GM19240 (cell line): ENCODE measurements at regions not wholly inside any gene's neighbourhood (a gene's known extent, or its start where the extent isn't known, plus 50 kb on each side); places are given as distances from the start of the nearest gene placed in this dataset.

Experiments
- DNase-seq: peaks from one replicate; pipeline ENCODE4 v3.0.0; 2011; ENCODE audit warnings: low spot score; ENCODE audit not compliant: insufficient read length

DNA sequence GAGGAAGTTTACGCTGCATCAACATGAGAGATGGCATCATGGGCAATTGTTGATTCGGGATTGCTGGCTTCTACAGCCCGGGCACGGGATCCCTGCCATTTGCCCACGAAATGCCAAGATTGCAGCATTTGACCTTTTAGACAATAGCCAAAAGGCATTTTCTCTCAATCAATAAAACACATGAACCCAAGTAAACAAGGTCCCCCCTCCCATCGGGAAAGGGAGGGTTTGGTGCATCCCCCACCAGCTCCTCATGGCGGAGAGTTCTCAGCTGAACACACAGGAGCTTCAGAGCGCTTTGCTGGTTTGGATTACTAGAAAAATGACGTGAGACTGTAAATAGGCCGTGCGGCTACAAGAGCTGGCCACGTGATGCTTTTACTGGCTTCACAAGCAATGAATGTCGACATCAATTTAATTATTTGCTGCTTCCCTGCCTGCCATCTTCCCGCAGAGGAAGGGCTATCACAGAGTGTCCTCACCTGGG is 147.6 kb downstream of the C16orf95 start:
- no peak for DNase-seq

DNA sequence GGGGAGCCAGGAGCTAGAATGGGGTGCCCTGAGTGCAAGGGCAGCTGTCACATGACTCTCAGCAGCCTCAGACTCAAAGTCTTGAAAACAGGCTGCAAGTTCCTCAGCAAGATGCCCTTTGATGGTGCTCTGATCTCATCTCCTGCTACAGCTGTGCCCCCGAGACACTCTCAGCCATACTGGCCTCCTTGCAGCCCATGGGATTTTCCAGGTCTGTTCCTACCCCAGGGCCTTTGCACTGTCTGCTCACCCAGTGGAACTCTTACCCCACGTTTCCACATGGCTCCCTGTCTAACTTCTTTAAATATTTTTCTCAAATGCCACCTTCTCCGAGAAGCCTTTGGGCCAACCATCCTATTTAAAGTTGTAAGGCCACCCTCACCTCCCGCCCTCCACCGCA is 146.9 kb downstream of the C16orf95 start:
- no peak for DNase-seq

- DNase-seq = no peak
Measured at GRCh38 chr16:87171723-87172122, 145.5 kb downstream of the C16orf95 start.

- no peak for DNase-seq
Measured at GRCh38 chr16:87172632-87173031, 144.6 kb downstream of the C16orf95 start.

- no peak for DNase-seq
Measured at GRCh38 chr16:87173294-87173893, 143.8 kb downstream of the C16orf95 start.

GRCh38 chr16:87174061-87174460 is 143.1 kb downstream of the C16orf95 start:
- DNase-seq = no peak

GRCh38 chr16:87176735-87177134 is 140.5 kb downstream of the C16orf95 start:
- DNase-seq = no peak

GRCh38 chr16:87177673-87178072 is 139.5 kb downstream of the C16orf95 start:
- DNase-seq = no peak

DNA sequence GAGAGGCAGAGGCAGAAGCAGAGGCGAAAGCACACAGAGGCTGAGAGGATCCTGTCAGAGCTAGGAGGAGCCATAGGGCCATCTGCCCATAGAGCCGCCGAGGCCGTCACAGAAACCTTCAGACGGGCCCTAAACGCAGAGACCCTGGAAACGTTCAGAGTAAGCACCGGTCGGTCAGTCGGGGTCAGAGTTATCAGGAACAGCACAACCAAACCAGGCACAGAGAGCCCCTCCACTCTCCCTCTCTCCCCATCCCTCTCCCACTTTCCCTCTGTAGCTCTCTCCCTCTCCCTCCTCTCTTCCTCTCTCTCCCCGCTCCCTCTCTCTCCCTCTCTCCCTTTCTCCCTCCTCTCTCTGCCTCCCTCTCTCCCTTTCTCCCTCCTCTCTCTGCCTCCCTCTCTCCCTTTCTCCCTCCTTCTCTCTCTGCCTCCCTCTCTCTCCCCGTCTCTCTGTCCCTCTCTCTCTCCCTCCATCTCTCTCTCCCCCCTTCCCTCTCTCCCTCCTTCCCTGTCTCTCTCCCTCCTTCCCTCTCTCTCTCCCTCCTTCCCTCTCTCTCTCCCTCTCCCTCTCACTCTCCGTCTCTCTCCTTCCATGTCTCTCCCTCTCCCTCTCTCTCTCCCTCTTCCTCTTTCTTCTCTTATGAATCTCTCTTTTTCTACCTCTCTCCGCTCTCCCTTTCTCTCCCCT is 138.9 kb downstream of the C16orf95 start:
- no peak for DNase-seq

- no peak for DNase-seq
Measured at GRCh38 chr16:87178977-87179376, 138.2 kb downstream of the C16orf95 start.

- no peak for DNase-seq
Measured at GRCh38 chr16:87180069-87180468, 137.1 kb downstream of the C16orf95 start.

GRCh38 chr16:87182759-87183158 is 134.4 kb downstream of the C16orf95 start:
- no peak for DNase-seq

GRCh38 chr16:87183647-87184046 is 133.5 kb downstream of the C16orf95 start:
- DNase-seq = no peak

DNA sequence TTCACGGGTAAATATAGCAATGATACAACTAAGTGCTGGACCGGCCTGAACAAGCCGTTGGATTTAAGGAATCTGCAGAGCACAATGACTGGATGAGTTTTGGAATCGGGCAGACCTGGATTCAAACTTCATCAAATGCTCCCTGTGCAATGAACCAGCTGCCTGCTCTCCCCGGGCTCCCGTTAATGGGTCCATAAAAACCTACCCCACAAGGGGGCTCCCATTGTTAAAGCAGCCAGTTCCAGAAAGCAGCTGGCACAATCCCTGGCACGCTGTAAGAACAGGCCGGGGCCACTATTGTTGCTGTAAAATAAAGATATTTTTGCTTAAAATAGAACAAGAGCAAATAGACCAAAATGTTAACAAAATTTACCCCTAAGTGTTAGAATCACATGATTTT is 131.9 kb downstream of the C16orf95 start:
- no peak for DNase-seq

GRCh38 chr16:87185983-87186382 is 131.2 kb downstream of the C16orf95 start:
- no peak for DNase-seq

GRCh38 chr16:87186446-87186845 is 130.7 kb downstream of the C16orf95 start:
- DNase-seq = no peak

DNA sequence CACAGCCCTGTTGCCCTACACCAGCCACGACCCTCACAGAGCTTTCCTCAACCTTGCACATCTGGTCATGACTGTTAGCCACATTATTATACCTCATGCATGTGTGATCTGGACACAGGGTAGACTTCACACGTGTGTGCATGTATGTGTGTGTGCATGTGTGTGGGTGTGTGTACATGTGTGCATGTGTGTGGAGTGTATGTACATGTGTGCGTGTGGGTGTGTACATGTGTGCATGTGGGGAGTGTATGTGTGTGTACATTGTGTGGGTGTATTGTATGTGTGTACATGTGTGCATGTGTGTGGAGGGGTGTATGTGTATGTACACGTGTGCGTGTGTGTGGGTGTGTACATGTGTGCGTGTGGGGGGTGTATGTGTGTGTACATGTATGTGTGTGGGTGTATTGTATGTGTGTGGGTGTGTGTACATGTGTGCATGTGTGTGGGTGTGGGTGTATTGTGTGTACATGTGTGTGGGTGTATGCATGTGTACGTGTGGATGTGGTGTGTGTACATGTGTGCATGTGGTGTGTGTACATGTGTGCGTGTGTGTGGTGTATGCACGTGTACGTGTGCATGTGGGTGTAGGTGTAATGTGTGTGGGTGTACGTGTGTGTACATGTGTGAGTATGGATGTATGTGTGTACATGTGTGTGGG is 130.2 kb downstream of the C16orf95 start:
- no peak for DNase-seq

DNA sequence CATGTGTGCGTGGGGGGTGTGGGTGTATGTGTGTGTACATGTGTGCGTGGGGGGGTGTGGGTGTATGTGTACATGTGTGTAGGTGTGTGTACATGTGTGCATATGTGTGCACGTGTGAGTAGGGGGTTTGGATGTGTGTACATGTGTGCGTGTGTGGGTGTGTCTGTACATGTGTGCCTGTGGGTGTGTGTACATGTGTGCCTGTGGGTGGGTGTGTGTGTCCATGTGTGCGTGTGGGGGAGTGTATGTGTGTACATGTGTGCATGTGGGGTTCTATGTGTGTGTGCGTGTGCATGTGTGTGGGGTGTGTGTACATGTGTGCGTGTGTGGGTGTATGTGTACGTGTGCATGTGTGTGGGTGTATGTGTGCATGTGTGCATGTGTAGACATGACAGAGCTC is 129.1 kb downstream of the C16orf95 start:
- DNase-seq = no peak

GRCh38 chr16:87189426-87189825 is 127.8 kb downstream of the C16orf95 start:
- no peak for DNase-seq

GRCh38 chr16:87190288-87191230 is 126.6 kb downstream of the C16orf95 start:
- no peak for DNase-seq

DNA sequence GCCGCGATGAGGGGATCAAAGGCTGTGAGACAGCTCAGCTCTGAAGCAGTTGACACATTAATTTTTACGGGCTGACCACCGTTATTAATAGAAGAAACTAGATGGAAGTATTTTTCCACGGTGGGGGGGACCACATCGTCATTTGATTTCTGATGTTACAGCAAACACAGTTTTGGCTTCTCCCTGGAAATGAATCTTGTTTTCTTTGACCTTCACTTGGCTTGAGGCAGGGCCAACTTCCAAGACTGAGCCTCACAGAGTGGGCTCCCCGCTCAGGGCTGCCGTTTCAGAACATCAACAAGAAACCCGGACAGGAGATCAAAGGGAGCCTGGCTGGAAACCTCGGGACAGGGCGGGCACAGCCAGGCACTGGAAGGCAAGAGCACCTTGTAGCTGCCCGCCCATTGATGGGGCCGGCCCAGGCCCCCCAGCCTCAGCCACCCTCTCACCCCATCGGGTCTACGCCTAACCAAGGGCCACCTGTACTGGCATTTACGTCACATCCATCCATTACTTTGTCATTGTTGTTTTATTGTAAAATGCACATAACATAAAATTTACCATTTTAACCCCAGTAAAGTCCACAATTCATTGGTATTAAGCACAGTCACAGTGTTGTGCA is 124.6 kb downstream of the C16orf95 start:
- DNase-seq = no peak
